Fibroblast of lung (primary cell): ENCODE measurements at regions not wholly inside any gene's neighbourhood (a gene's known extent, or its start where the extent isn't known, plus 50 kb on each side); places are given as distances from the start of the nearest gene placed in this dataset.

Experiments used
- EZH2 ChIP-seq: IDR thresholded peaks from 2 replicates; pipeline ENCODE4 v1.5.1; 2012; ENCODE audit warnings: low read length, control low read depth, mild to moderate bottlenecking; ENCODE audit errors: missing control alignments
- TF ChIP-seq, protein P1 (sequence below), 2 donors: IDR thresholded peaks in 1 of 2; conservative IDR thresholded peaks in 1 of 2; 1 replicate in 1 of 2; 2 replicates in 1 of 2; pipeline ENCODE4 v1.5.1; 2011 to 2012; ENCODE audit warnings: low read length in 2 of 2, control low read depth in 1 of 2, inconsistent platforms in 1 of 2, low read depth in 1 of 2, mild to moderate bottlenecking in 1 of 2

DNA sequence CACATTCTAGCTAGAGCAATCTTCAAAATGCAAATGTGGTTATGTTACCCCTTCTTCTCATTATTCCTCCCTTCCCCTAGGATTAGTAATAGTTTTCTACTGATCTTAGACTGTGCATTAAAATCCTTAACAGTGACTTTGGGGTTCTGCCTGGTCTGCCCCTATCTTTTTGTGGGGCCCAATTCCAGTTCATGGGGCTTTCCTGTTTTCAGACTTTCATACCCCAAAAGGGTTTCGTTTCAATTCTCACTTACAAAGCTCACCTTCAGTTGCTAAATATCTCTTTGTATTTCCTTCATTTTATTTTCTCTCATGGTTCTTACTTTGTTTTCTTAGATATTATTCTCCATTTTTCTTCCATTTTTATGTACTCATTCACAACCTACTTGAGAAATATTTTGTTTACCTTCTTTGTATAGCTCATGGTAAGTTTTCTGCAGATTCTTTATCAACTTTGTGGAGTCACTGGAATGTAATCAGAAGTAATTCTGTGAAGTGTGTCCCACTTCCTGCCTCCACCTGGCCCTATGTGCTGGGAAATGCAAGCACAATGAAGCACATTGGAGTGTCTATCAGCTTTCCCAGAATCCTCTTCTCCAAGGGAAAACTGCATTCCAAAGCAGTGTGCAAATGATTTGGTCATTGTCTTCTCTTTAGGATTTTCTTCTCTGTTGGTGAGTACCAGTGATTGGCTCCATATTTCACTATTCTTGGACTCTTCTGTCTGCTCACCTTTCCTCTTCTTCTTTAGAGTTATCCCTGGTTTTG is 350.2 kb downstream of the ZNF326 start:
- TF ChIP-seq, protein P1, sequence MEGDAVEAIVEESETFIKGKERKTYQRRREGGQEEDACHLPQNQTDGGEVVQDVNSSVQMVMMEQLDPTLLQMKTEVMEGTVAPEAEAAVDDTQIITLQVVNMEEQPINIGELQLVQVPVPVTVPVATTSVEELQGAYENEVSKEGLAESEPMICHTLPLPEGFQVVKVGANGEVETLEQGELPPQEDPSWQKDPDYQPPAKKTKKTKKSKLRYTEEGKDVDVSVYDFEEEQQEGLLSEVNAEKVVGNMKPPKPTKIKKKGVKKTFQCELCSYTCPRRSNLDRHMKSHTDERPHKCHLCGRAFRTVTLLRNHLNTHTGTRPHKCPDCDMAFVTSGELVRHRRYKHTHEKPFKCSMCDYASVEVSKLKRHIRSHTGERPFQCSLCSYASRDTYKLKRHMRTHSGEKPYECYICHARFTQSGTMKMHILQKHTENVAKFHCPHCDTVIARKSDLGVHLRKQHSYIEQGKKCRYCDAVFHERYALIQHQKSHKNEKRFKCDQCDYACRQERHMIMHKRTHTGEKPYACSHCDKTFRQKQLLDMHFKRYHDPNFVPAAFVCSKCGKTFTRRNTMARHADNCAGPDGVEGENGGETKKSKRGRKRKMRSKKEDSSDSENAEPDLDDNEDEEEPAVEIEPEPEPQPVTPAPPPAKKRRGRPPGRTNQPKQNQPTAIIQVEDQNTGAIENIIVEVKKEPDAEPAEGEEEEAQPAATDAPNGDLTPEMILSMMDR (conservative IDR thresholded peaks at IDR 0.05 in 1 of 2, IDR thresholded peaks at IDR 0.05 in 1 of 2; ENCODE audit: low read depth in 1 of 2, low read length in 2 of 2) = no peak
- no peak for TF ChIP-seq EZH2
